ENCODE measurements at regions not wholly inside any gene's neighbourhood (a gene's known extent, or its start where the extent isn't known, plus 50 kb on each side); places are given as distances from the start of the nearest gene placed in this dataset.

- no peak for TF ChIP-seq CTCF (IDR thresholded peaks at IDR 0.05; ENCODE audit: borderline replicate concordance)
- Histone ChIP-seq H3K9me3 (replicated peaks) (peaks cover 8% of the 10 kb centered on the region), H3K27me3 (ENCODE audit: low read depth) (peaks cover 59% of the 10 kb centered on the region), H3K27ac (replicated peaks) (no peak overlapping the region), H3K4me3 (no peak overlapping the region), H3K36me3 (no peaks in the 10 kb centered on the region), H3K4me1 (no peaks in the 10 kb centered on the region)
- DNase-seq, result no peak
- intact Hi-C loops (cut with micrococcal nuclease), result no loop called here
These were observed 211.0 kb upstream of the SIX2 start for GRCh38 chr2:45220227-45220626.

DNA sequence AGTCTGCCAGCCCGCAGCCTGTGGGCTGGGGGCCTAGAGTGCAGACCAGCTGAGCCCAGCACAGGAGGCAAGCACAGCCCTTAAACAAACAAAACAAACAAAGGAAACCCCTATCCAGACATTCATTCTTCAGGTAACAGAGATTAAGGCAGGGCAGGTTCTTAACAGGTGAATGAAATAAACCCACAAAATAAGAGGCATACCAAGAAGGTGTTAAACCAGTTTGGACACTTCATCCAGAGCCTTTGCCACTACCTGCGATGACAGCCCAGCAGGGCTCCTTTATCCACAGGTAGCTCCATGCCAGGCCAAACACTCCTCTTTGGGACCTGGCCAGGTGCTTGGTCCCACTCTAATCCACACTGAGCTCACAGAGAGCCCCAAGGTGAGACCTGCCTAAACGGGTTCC lies 209.7 kb upstream of the SIX2 start:
- Histone ChIP-seq H3K27me3 (ENCODE audit: low read depth) (peaks cover 66% of the 10 kb centered on the region), H3K4me3 (no peak overlapping the region), H3K27ac (replicated peaks) (no peak overlapping the region), H3K9me3 (replicated peaks) (peaks cover 8% of the 10 kb centered on the region), H3K4me1 (no peaks in the 10 kb centered on the region), H3K36me3 (no peaks in the 10 kb centered on the region)
- intact Hi-C loops (cut with micrococcal nuclease), result no loop called here
- no peak for TF ChIP-seq CTCF (IDR thresholded peaks at IDR 0.05; ENCODE audit: borderline replicate concordance)
- DNase-seq, result no peak

DNA sequence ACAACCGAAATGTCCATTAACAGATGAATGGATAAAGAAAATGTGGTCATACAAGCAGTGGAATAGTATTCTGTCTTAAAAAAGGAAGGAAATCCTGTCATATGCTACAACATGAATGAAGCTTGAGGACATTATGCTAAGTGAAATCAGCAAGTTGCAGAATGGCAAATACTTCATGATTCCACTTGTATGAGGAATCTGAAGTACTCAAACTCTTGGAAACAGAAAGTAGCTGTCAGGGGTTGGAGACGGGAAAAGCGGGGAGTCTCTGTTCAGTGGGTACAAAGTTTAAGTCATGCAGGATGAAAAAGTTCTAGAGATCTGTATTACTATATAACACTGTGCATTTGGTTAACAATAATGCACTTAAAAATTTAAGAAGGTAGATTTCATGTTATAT lies 209.0 kb upstream of the SIX2 start:
- no peak overlapping the region for H3K27ac ChIP-seq (replicated peaks)
- H3K4me3 ChIP-seq, result no peak overlapping the region
- no peaks in the 10 kb centered on the region for H3K36me3 ChIP-seq
- H3K9me3 ChIP-seq (replicated peaks), result peaks cover 8% of the 10 kb centered on the region
- intact Hi-C loops (cut with micrococcal nuclease), result no loop called here
- H3K27me3 ChIP-seq (ENCODE audit: low read depth), result peaks cover 62% of the 10 kb centered on the region
- no peak for DNase-seq
- no peak for TF ChIP-seq CTCF (IDR thresholded peaks at IDR 0.05; ENCODE audit: borderline replicate concordance)
- no peaks in the 10 kb centered on the region for H3K4me1 ChIP-seq

GRCh38 chr2:45216118-45216517 lies 206.9 kb upstream of the SIX2 start:
- H3K9me3 ChIP-seq (replicated peaks), result peaks cover 8% of the 10 kb centered on the region
- peaks cover 40% of the 10 kb centered on the region for H3K27me3 ChIP-seq (ENCODE audit: low read depth)
- no peak for DNase-seq
- H3K4me3 ChIP-seq, result no peak overlapping the region
- intact Hi-C loops (cut with micrococcal nuclease), result no loop called here
- no peak for TF ChIP-seq CTCF (IDR thresholded peaks at IDR 0.05; ENCODE audit: borderline replicate concordance)
- H3K27ac ChIP-seq (replicated peaks), result no peak overlapping the region
- no peaks in the 10 kb centered on the region for H3K36me3 ChIP-seq
- H3K4me1 ChIP-seq, result no peaks in the 10 kb centered on the region

GRCh38 chr2:45214550-45214949 lies 205.3 kb upstream of the SIX2 start:
- intact Hi-C loops (cut with micrococcal nuclease), result no loop called here
- Histone ChIP-seq H3K9me3 (replicated peaks) (peaks cover 8% of the 10 kb centered on the region), H3K27ac (replicated peaks) (no peak overlapping the region), H3K4me3 (no peak overlapping the region), H3K4me1 (no peaks in the 10 kb centered on the region), H3K36me3 (no peaks in the 10 kb centered on the region), H3K27me3 (ENCODE audit: low read depth) (peaks cover 25% of the 10 kb centered on the region)
- no peak for DNase-seq
- TF ChIP-seq CTCF (IDR thresholded peaks at IDR 0.05; ENCODE audit: borderline replicate concordance), result no peak
